Astrocyte of the spinal cord (primary cell): ENCODE measurements at regions not wholly inside any gene's neighbourhood (a gene's known extent, or its start where the extent isn't known, plus 50 kb on each side); places are given as distances from the start of the nearest gene placed in this dataset.
"Not testable (repeated sequence)": the region's sequence is repeated elsewhere in the genome, so short reads cannot be mapped to it uniquely, and the experiment has no call there.

Experiments
- DNase-seq: peaks from one replicate; pipeline ENCODE4 v3.0.0; 2011; ENCODE audit warnings: low read depth, low spot score
- H3K4me3 ChIP-seq: 2 replicates; pipeline ENCODE4 v1.5.1; 2011; ENCODE audit warnings: low read depth, mild to moderate bottlenecking, low read length, moderate library complexity
- in situ Hi-C: cut with HindIII; loops from 2 replicates; pipeline ENCODE4 v1.10.0; 2017; ENCODE audit warnings: low sequenced_read_pairs
- TF ChIP-seq, protein P1 (sequence below): IDR thresholded peaks from 2 replicates; pipeline ENCODE4 v1.5.1; 2012; ENCODE audit warnings: low read depth, mild to moderate bottlenecking, low read length, inconsistent platforms

DNA sequence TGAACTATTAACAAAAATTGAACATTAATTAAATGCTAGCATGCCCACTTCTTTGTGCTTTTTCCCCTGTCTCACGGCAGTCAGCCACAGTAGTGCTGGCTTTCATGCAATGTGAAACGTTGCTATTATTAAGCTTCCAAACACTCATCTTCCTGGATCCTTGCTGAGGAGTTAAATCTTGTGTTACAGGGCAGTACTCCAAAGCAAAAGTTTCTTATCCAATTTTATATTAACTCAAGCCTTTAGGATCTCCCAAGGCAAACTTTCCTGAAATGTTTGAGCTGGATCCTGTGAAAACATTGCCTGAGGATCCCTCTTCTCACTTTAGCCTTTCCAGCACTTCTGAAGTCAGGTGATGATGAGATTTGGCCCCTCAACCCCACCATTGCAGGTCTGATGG lies 1454.8 kb downstream of the FSTL5 start:
- no peak overlapping the region for H3K4me3 ChIP-seq
- DNase-seq = no peak
- TF ChIP-seq, protein P1, sequence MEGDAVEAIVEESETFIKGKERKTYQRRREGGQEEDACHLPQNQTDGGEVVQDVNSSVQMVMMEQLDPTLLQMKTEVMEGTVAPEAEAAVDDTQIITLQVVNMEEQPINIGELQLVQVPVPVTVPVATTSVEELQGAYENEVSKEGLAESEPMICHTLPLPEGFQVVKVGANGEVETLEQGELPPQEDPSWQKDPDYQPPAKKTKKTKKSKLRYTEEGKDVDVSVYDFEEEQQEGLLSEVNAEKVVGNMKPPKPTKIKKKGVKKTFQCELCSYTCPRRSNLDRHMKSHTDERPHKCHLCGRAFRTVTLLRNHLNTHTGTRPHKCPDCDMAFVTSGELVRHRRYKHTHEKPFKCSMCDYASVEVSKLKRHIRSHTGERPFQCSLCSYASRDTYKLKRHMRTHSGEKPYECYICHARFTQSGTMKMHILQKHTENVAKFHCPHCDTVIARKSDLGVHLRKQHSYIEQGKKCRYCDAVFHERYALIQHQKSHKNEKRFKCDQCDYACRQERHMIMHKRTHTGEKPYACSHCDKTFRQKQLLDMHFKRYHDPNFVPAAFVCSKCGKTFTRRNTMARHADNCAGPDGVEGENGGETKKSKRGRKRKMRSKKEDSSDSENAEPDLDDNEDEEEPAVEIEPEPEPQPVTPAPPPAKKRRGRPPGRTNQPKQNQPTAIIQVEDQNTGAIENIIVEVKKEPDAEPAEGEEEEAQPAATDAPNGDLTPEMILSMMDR = no peak
- in situ Hi-C loops = no loop called here

GRCh38 chr4:160709546-160709945 lies 1454.3 kb downstream of the FSTL5 start:
- H3K4me3 ChIP-seq = no peak overlapping the region
- TF ChIP-seq, protein P1 = no peak
- in situ Hi-C loops = no loop called here
- no peak for DNase-seq

DNA sequence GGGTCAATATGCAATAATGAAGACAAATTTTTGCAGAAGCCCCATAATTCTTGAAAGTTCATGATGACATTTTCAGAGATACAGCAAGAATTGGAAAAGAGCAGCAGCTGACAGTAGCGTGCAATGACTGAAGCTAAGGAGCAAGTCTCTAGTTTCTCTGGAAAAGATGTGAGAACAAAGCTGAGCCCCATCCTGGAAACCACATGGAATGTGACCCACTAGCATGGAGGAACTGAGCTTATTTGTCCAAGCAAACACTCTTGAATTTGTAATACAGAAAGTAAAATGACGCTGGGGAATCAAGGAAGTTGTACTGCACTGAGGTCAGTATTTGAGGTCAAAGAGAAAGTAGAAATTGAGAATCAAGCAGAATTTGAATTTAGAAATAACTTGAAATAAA lies 1447.2 kb downstream of the FSTL5 start:
- TF ChIP-seq, protein P1 = no peak
- H3K4me3 ChIP-seq = no peak overlapping the region
- in situ Hi-C loops = no loop called here
- peak; percentile 4 for DNase-seq

- no peak for DNase-seq
- in situ Hi-C loops = no loop called here
- TF ChIP-seq, protein P1 = no peak
- no peak overlapping the region for H3K4me3 ChIP-seq
These were observed 1446.0 kb downstream of the FSTL5 start for GRCh38 chr4:160717848-160718247.

DNA sequence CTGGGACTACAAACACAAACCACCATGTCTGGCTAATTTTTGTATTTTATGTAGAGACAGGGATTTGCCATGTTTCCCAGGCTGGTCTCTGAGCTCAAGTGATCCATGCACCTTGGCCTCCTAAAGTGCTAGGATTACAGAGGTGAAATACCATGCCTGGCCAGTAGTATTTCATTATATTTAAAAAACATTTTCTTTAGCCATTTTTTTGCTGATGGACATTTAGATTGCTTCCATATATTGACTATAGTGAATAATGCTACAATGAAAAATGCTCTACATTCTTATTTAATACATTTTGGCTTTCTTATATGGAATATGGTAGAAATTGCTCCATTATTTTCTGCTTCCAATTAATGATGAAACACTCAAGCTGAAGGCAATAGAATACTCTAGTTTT lies 1439.7 kb downstream of the FSTL5 start:
- DNase-seq = no peak
- in situ Hi-C loops = no loop called here
- no peak overlapping the region for H3K4me3 ChIP-seq
- TF ChIP-seq, protein P1 = no peak

GRCh38 chr4:160745126-160745525 lies 1418.7 kb downstream of the FSTL5 start:
- in situ Hi-C loops = no loop called here
- no peak for DNase-seq
- H3K4me3 ChIP-seq = no peak overlapping the region
- TF ChIP-seq, protein P1 = no peak

- H3K4me3 ChIP-seq, in situ Hi-C loops, DNase-seq: not testable (repeated sequence)
These were observed 1417.2 kb downstream of the FSTL5 start for GRCh38 chr4:160746585-160746984.
